ENCODE measurements at regions not wholly inside any gene's neighbourhood (a gene's known extent, or its start where the extent isn't known, plus 50 kb on each side); places are given as distances from the start of the nearest gene placed in this dataset.

- BruUV-seq (replicated peaks), result no TSS peak
- ChIA-PET POLR2A (ENCODE audit: low non-redundant PET) (interaction anchor here (0.5 kb wide), 1 partner anchor 13 kb away, joined by 6 read pairs; no protein-coding TSS in a partner anchor), CTCF (interaction anchor here (0.9 kb wide), 1 partner anchor 124 kb away, joined by 3 read pairs; no protein-coding TSS in a partner anchor)
- TF ChIP-seq CTCF (conservative IDR thresholded peaks at IDR 0.05; ENCODE audit: low read depth, low read length) (no peak), EZH2 (IDR thresholded peaks at IDR 0.05; ENCODE audit: borderline replicate concordance, low read depth, low read length, poor library complexity, severe bottlenecking) (no peak)
- Histone ChIP-seq H3K36me3 (ENCODE audit: insufficient read depth, low read length, poor library complexity, severe bottlenecking) (no peaks in the 10 kb centered on the region), H3K9me3 (ENCODE audit: low read depth, low read length, poor library complexity, severe bottlenecking) (no peaks in the 10 kb centered on the region), H3K4me1 (ENCODE audit: insufficient read depth, low read length, poor library complexity, severe bottlenecking) (peaks cover 41% of the 10 kb centered on the region), H3K27me3 (replicated peaks; ENCODE audit: insufficient read depth, low read depth, low read length, poor library complexity) (no peaks in the 10 kb centered on the region), H3K4me3 (ENCODE audit: low read depth, low read length, poor library complexity, severe bottlenecking) (no peak overlapping the region), H3K27ac (ENCODE audit: low read depth, low read length, poor library complexity, severe bottlenecking) (peak overlapping the region; percentile 72)
- intact Hi-C loops (cut with micrococcal nuclease; ENCODE audit: unreplicated experiment), result no loop called here
- peak; percentile 72 for DNase-seq (ENCODE audit: low spot score)
Measured at GRCh38 chr7:131021460-131021859, 287.5 kb upstream of the KLF14 start.

DNA sequence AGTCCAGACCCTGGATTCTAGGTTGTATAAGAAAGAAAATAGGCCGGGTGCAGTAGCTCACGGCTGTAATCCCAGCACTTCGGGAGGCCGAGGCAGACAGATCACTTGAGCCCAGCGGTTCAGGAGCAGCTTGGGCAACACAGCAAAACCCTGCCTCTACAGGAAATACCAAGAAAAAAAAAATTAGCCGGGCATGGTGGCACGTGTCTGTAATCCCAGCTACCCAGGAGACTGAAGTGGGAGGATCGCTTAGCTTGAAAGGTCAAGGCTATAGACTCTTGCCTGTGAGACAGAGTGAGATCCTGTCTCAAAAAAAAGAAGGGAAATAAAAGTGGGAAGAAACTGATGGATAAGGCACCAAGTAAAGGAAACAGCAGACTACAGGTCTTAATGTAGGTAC is 287.9 kb upstream of the KLF14 start:
- CTCF ChIA-PET, result interaction anchor here (0.6 to 0.9 kb wide), 3 partner anchors 21 to 378 kb away, joined by 3 read pairs; no protein-coding TSS in a partner anchor
- Histone ChIP-seq H3K36me3 (ENCODE audit: insufficient read depth, low read length, poor library complexity, severe bottlenecking) (no peaks in the 10 kb centered on the region), H3K4me1 (ENCODE audit: insufficient read depth, low read length, poor library complexity, severe bottlenecking) (peaks cover 41% of the 10 kb centered on the region), H3K9me3 (ENCODE audit: low read depth, low read length, poor library complexity, severe bottlenecking) (no peaks in the 10 kb centered on the region), H3K4me3 (ENCODE audit: low read depth, low read length, poor library complexity, severe bottlenecking) (no peak overlapping the region), H3K27ac (ENCODE audit: low read depth, low read length, poor library complexity, severe bottlenecking) (peak overlapping the region; percentile 72), H3K27me3 (replicated peaks; ENCODE audit: insufficient read depth, low read depth, low read length, poor library complexity) (no peaks in the 10 kb centered on the region)
- POLR2A ChIA-PET (ENCODE audit: low non-redundant PET), result interaction anchor here (0.5 kb wide), 1 partner anchor 13 kb away, joined by 6 read pairs; no protein-coding TSS in a partner anchor
- 0 out of 2 replicates have a peak, but pooled peaks have one; percentile 11 for TF ChIP-seq CTCF (conservative IDR thresholded peaks at IDR 0.05; ENCODE audit: low read depth, low read length)
- no peak for TF ChIP-seq EZH2 (IDR thresholded peaks at IDR 0.05; ENCODE audit: borderline replicate concordance, low read depth, low read length, poor library complexity, severe bottlenecking)
- BruUV-seq (replicated peaks), result no TSS peak
- DNase-seq (ENCODE audit: low spot score), result peak; percentile 84
- intact Hi-C loops (cut with micrococcal nuclease; ENCODE audit: unreplicated experiment), result no loop called here

- intact Hi-C loops (cut with micrococcal nuclease; ENCODE audit: unreplicated experiment), result no loop called here
- Histone ChIP-seq H3K4me1 (ENCODE audit: insufficient read depth, low read length, poor library complexity, severe bottlenecking) (peaks cover 47% of the 10 kb centered on the region), H3K4me3 (ENCODE audit: low read depth, low read length, poor library complexity, severe bottlenecking) (no peak overlapping the region), H3K36me3 (ENCODE audit: insufficient read depth, low read length, poor library complexity, severe bottlenecking) (no peaks in the 10 kb centered on the region), H3K27me3 (replicated peaks; ENCODE audit: insufficient read depth, low read depth, low read length, poor library complexity) (no peaks in the 10 kb centered on the region), H3K27ac (ENCODE audit: low read depth, low read length, poor library complexity, severe bottlenecking) (peak overlapping the region; percentile 28), H3K9me3 (ENCODE audit: low read depth, low read length, poor library complexity, severe bottlenecking) (no peaks in the 10 kb centered on the region)
- TF ChIP-seq CTCF (conservative IDR thresholded peaks at IDR 0.05; ENCODE audit: low read depth, low read length) (no peak), EZH2 (IDR thresholded peaks at IDR 0.05; ENCODE audit: borderline replicate concordance, low read depth, low read length, poor library complexity, severe bottlenecking) (no peak)
- ChIA-PET CTCF (no interaction called here), POLR2A (ENCODE audit: low non-redundant PET) (no interaction called here)
- DNase-seq (ENCODE audit: low spot score), result no peak
- BruUV-seq (replicated peaks), result no TSS peak
Measured at GRCh38 chr7:131026297-131027000, 292.4 kb upstream of the KLF14 start.

Measured in A673 (cell line).